Keratinocyte (primary cell): ENCODE measurements at regions not wholly inside any gene's neighbourhood (a gene's known extent, or its start where the extent isn't known, plus 50 kb on each side); places are given as distances from the start of the nearest gene placed in this dataset.

Experiments
- DNase-seq: peaks from one replicate; pipeline ENCODE4 v3.0.0-alpha.2; 2011; ENCODE audit warnings: low read depth, missing footprints, low spot score
- FAIRE-seq: peaks from 2 replicates; lab custom pipeline; 2011; peaks lifted over from hg19 to GRCh38; lab: Jason Lieb, UNC
- H2AFZ ChIP-seq: 2 replicates; pipeline ENCODE4 v1.6.0; 2012; ENCODE audit warnings: low read length, control low read depth, inconsistent platforms; ENCODE audit not compliant: control insufficient read depth
- H3K27ac ChIP-seq: 2 replicates; pipeline ENCODE4 v1.5.1; 2011; ENCODE audit warnings: low read length; ENCODE audit not compliant: control insufficient read depth, insufficient read depth
- H3K27me3 ChIP-seq: 3 replicates; pipeline ENCODE4 v1.6.0; 2011; ENCODE audit warnings: low read length; ENCODE audit not compliant: control insufficient read depth, insufficient read depth; ENCODE audit errors: extremely low read depth
- H3K36me3 ChIP-seq, 2 experiments: 2 replicates in 1 of 2; 3 replicates in 1 of 2; pipeline ENCODE4 v1.5.1; 2011; ENCODE audit warnings: low read length in 2 of 2, mild to moderate bottlenecking in 1 of 2; ENCODE audit not compliant: control insufficient read depth in 2 of 2, insufficient read depth in 2 of 2; ENCODE audit errors: extremely low read depth in 1 of 2
- H3K4me1 ChIP-seq: 3 replicates; pipeline ENCODE4 v1.5.1; 2011; ENCODE audit warnings: low read length; ENCODE audit not compliant: control insufficient read depth, insufficient read depth; ENCODE audit errors: extremely low read depth
- H3K4me2 ChIP-seq: 3 replicates; pipeline ENCODE4 v1.6.0; 2011; ENCODE audit warnings: low read depth, low read length; ENCODE audit not compliant: control insufficient read depth, insufficient read depth; ENCODE audit errors: extremely low read depth
- H3K4me3 ChIP-seq, 3 experiments: fragments of 200-600 bp in 1 of 3; sonication (generic) in 1 of 3; 2 replicates in 2 of 3; 3 replicates in 1 of 3; pipeline ENCODE4 v1.5.1; 2011 to 2016; ENCODE audit warnings: low read length in 3 of 3, mild to moderate bottlenecking in 3 of 3, control low read depth in 2 of 3, inconsistent platforms in 1 of 3, low read depth in 1 of 3, mixed read lengths in 1 of 3, mixed run types in 1 of 3, moderate library complexity in 1 of 3; ENCODE audit not compliant: control insufficient read depth in 2 of 3, insufficient read depth in 2 of 3; ENCODE audit errors: extremely low read depth in 1 of 3
- H3K79me2 ChIP-seq: 2 replicates; pipeline ENCODE4 v1.6.0; 2012; ENCODE audit warnings: low read length; ENCODE audit not compliant: control insufficient read depth, insufficient read depth
- H3K9ac ChIP-seq: 3 replicates; pipeline ENCODE4 v1.6.0; 2011; ENCODE audit warnings: low read length; ENCODE audit not compliant: control insufficient read depth, insufficient read depth; ENCODE audit errors: extremely low read depth
- H3K9me1 ChIP-seq: 3 replicates; pipeline ENCODE4 v1.6.0; 2011; ENCODE audit warnings: low read length; ENCODE audit not compliant: control insufficient read depth, insufficient read depth; ENCODE audit errors: extremely low read depth
- H3K9me3 ChIP-seq: 2 replicates; pipeline ENCODE4 v1.5.1; 2012; ENCODE audit warnings: low read depth, low read length; ENCODE audit not compliant: control insufficient read depth
- H4K20me1 ChIP-seq: 3 replicates; pipeline ENCODE4 v1.6.0; 2011; ENCODE audit warnings: low read length; ENCODE audit not compliant: control insufficient read depth, insufficient read depth; ENCODE audit errors: extremely low read depth
- CTCF ChIP-seq, 3 experiments: IDR thresholded peaks in 1 of 3; conservative IDR thresholded peaks in 1 of 3; optimal IDR thresholded peaks in 1 of 3; 2 replicates in 2 of 3; 3 replicates in 1 of 3; pipeline versions ENCODE3 to v1.5.1; 2011; ENCODE audit warnings: low read length in 3 of 3, mild to moderate bottlenecking in 3 of 3, moderate library complexity in 2 of 3, control low read depth in 1 of 3, inconsistent platforms in 1 of 3; ENCODE audit not compliant: insufficient read depth in 2 of 3; ENCODE audit errors: extremely low read depth in 1 of 3
- EZH2 ChIP-seq: IDR thresholded peaks from one replicate; pipeline ENCODE4 v1.6.1; 2012; ENCODE audit warnings: inconsistent platforms, mild to moderate bottlenecking, low read length, moderate library complexity
- dilution Hi-C: fragments of 300-500 bp; cut with MboI; formaldehyde crosslinking; loops from one replicate; pipeline ENCODE4 v1.7.0; 2020; ENCODE audit warnings: low sequenced_read_pairs; ENCODE audit not compliant: extremely low pct_ligation_motif_present

GRCh38 chr7:46791188-46791587 lies 790.7 kb downstream of the TNS3 start:
- Histone ChIP-seq H3K79me2 (no peaks in the 10 kb centered on the region), H3K9me3 (no peaks in the 10 kb centered on the region), H3K4me3 (no peak overlapping the region), H3K27ac (no peak overlapping the region), H3K27me3 (no peaks in the 10 kb centered on the region), H3K4me1 (peaks cover 7% of the 10 kb centered on the region), H3K9me1 (no peaks in the 10 kb centered on the region), H3K9ac (no peak overlapping the region), H4K20me1 (no peaks in the 10 kb centered on the region), H3K36me3 (no peaks in the 10 kb centered on the region), H3K4me2 (no peak overlapping the region), H2AFZ (no peak overlapping the region)
- TF ChIP-seq CTCF (optimal IDR thresholded peaks at IDR 0.05 in 1 of 3, IDR thresholded peaks at IDR 0.05 in 1 of 3, conservative IDR thresholded peaks at IDR 0.05 in 1 of 3; ENCODE audit: extremely low read depth in 1 of 3, insufficient read depth in 2 of 3, low read length in 3 of 3): no peak
- no peak for TF ChIP-seq EZH2
- DNase-seq: no peak
- dilution Hi-C loops: no loop called here
- FAIRE-seq: no peak

- dilution Hi-C loops: no loop called here
- no peaks in the 10 kb centered on the region for H3K27me3 ChIP-seq
- DNase-seq (no peak), FAIRE-seq (no peak)
- H3K4me2 ChIP-seq: no peak overlapping the region
- no peaks in the 10 kb centered on the region for H4K20me1 ChIP-seq
- H3K36me3 ChIP-seq: no peaks in the 10 kb centered on the region
- no peak overlapping the region for H3K4me3 ChIP-seq
- H3K9me1 ChIP-seq: no peaks in the 10 kb centered on the region
- H2AFZ ChIP-seq: no peak overlapping the region
- no peaks in the 10 kb centered on the region for H3K79me2 ChIP-seq
- H3K9me3 ChIP-seq: no peaks in the 10 kb centered on the region
- TF ChIP-seq EZH2 (no peak), CTCF (optimal IDR thresholded peaks at IDR 0.05 in 1 of 3, IDR thresholded peaks at IDR 0.05 in 1 of 3, conservative IDR thresholded peaks at IDR 0.05 in 1 of 3; ENCODE audit: extremely low read depth in 1 of 3, insufficient read depth in 2 of 3, low read length in 3 of 3) (no peak)
- no peak overlapping the region for H3K27ac ChIP-seq
- H3K4me1 ChIP-seq: peaks cover 27% of the 10 kb centered on the region
- H3K9ac ChIP-seq: no peak overlapping the region
Measured at GRCh38 chr7:46786995-46787394, 794.9 kb downstream of the TNS3 start.
